Heart left ventricle (tissue), 13 donors: ENCODE measurements at regions not wholly inside any gene's neighbourhood (a gene's known extent, or its start where the extent isn't known, plus 50 kb on each side); places are given as distances from the start of the nearest gene placed in this dataset.

Experiments used
- CTCF ChIP-seq, 12 donors: fragments of 200-600 bp; sonication (generic) in 4 of 12; IDR thresholded peaks; one replicate each; pipeline versions ENCODE4 v1.5.0 to v1.8.0; 2018 to 2022; ENCODE audit warnings: antibody characterized with exemption in 12 of 12, mild to moderate bottlenecking in 5 of 12
- POLR2A ChIP-seq, 2 donors: fragments of 450-650 bp; IDR thresholded peaks; one replicate each; pipeline ENCODE4 v1.6.1; 2017; ENCODE audit warnings: antibody characterized with exemption in 2 of 2, mild to moderate bottlenecking in 2 of 2, moderate library complexity in 2 of 2
- donor health status: ischemic (EF 13 %, LVEDD 7.1; RV severe dilation, severe dysfunction).
- donor health status: DM: no; HTN: yes; CAD: no.
- donor health status: DM: no; HTN: no; CAD: no.
- donor health status: ischemic (EF 25% LVEDD 6.9; RV normal size, moderate dysfunction).
- donor health status: ischemic (EF 25% LVEDD 5.7; RV mildly dilated, moderate dysfunction).
- donor health status: ischemic (EF 35%, LVEDD 5.7; RV mildly dilated, moderate dysfunction).
- donor health status: nonischemic (EF 11% LVEDD 7.7; RV severe dilation, severe dysfunction).
- donor health status: DM: yes; HTN: yes; CAD: no.
- donor health status: PGD.
- donor health status: ischemic (EF 29% LVEDD 5.4; RV normal size, mild dysfunction).
- donor health status: nonischemic (EF 23%, LVEDD 6.1; RV moderate dilation, normal function).

- no peak for TF ChIP-seq CTCF (IDR thresholded peaks at IDR 0.05)
- TF ChIP-seq POLR2A (IDR thresholded peaks at IDR 0.05), result no peak
These were observed 1201.8 kb upstream of the ZEB2 start for GRCh38 chr2:145721681-145722080.
